A673 (cell line): ENCODE measurements at regions not wholly inside any gene's neighbourhood (a gene's known extent, or its start where the extent isn't known, plus 50 kb on each side); places are given as distances from the start of the nearest gene placed in this dataset.

Experiments
- BruUV-seq: library from RNA; stranded (reverse); fragments of 400-500 nt; replicated peaks from 2 replicates; lab custom pipeline; 2021; lab: Mats Ljungman, UMichigan
- CTCF ChIA-PET: fragments of 300-600 bp; sonication (Branson Sonifier 250); formaldehyde crosslinking; loops from one replicate; lab custom pipeline; 2022; ENCODE audit warnings: antibody characterized with exemption; lab: Charles Lee
- POLR2A ChIA-PET: fragments of 300-600 bp; sonication (Branson Sonifier 250); formaldehyde crosslinking; loops from one replicate; lab custom pipeline; 2022; ENCODE audit warnings: antibody characterized with exemption; ENCODE audit not compliant: low non-redundant PET; lab: Charles Lee
- DNase-seq: peaks from one replicate; pipeline ENCODE4 v3.0.0-alpha.2; 2015; ENCODE audit warnings: low spot score
- H3K27ac ChIP-seq: fragments of 200-600 bp; sonication (generic); 2 replicates; pipeline ENCODE4 v1.5.1; 2016; ENCODE audit warnings: mixed run types, low read depth, mild to moderate bottlenecking, mixed read lengths, antibody characterized with exemption, low read length; ENCODE audit not compliant: poor library complexity, severe bottlenecking
- H3K27me3 ChIP-seq: fragments of 200-600 bp; sonication (generic); replicated peaks from 2 replicates; pipeline ENCODE4 v1.6.1; 2017; ENCODE audit warnings: mixed run types, low read depth, mild to moderate bottlenecking, mixed read lengths, antibody characterized with exemption, low read length; ENCODE audit not compliant: insufficient read depth, poor library complexity
- H3K36me3 ChIP-seq: fragments of 200-600 bp; sonication (generic); 2 replicates; pipeline ENCODE4 v1.6.1; 2016; ENCODE audit warnings: mixed run types, mild to moderate bottlenecking, mixed read lengths, antibody characterized with exemption, low read length; ENCODE audit not compliant: insufficient read depth, poor library complexity, severe bottlenecking
- H3K4me1 ChIP-seq: fragments of 200-600 bp; sonication (generic); 2 replicates; pipeline ENCODE4 v1.6.1; 2017; ENCODE audit warnings: mixed run types, mild to moderate bottlenecking, mixed read lengths, antibody characterized with exemption, low read length; ENCODE audit not compliant: insufficient read depth, poor library complexity, severe bottlenecking
- H3K4me3 ChIP-seq: fragments of 200-600 bp; sonication (generic); 2 replicates; pipeline ENCODE4 v1.5.1; 2016; ENCODE audit warnings: low read depth, mixed run types, mild to moderate bottlenecking, mixed read lengths, low read length; ENCODE audit not compliant: poor library complexity, severe bottlenecking
- H3K9me3 ChIP-seq: fragments of 200-600 bp; sonication (generic); 2 replicates; pipeline ENCODE4 v1.6.1; 2016; ENCODE audit warnings: mixed run types, low read depth, mild to moderate bottlenecking, mixed read lengths, antibody characterized with exemption, low read length; ENCODE audit not compliant: poor library complexity, severe bottlenecking
- CTCF ChIP-seq: fragments of 300-800, 200-600 bp; sonication (generic); conservative IDR thresholded peaks from 2 replicates; pipeline ENCODE4 v1.5.1; 2017; ENCODE audit warnings: low read depth, mild to moderate bottlenecking, antibody characterized with exemption, low read length, moderate library complexity, mixed read lengths
- EZH2 ChIP-seq: fragments of 200-600 bp; sonication (generic); IDR thresholded peaks from 2 replicates; pipeline ENCODE4 v1.6.1; 2017; ENCODE audit warnings: borderline replicate concordance, low read depth, mild to moderate bottlenecking, mixed read lengths, antibody characterized with exemption, low read length; ENCODE audit not compliant: poor library complexity, severe bottlenecking
- intact Hi-C: fragments of 100-400 bp; cut with micrococcal nuclease; formaldehyde crosslinking; loops from one replicate; pipeline ENCODE4 v1.10.0; 2022; ENCODE audit not compliant: unreplicated experiment

- Histone ChIP-seq H3K27me3 (peaks cover 4% of the 10 kb centered on the region), H3K9me3 (no peaks in the 10 kb centered on the region), H3K4me1 (no peaks in the 10 kb centered on the region), H3K4me3 (no peak overlapping the region), H3K36me3 (no peaks in the 10 kb centered on the region), H3K27ac (no peak overlapping the region)
- intact Hi-C loops: loop anchor here (5.0 kb wide), 1 partner anchor 34 kb away; no protein-coding TSS in a partner anchor
- TF ChIP-seq CTCF (no peak), EZH2 (no peak)
- no TSS peak for BruUV-seq
- ChIA-PET CTCF (no interaction called here), POLR2A (no interaction called here)
- no peak for DNase-seq
Observed at GRCh38 chr14:34168656-34169055, 217.8 kb upstream of the EGLN3 start.

GRCh38 chr14:34165847-34166350, 215.0 kb upstream of the EGLN3 start:
- H3K9me3 ChIP-seq: no peaks in the 10 kb centered on the region
- H3K4me3 ChIP-seq: no peak overlapping the region
- H3K36me3 ChIP-seq: no peaks in the 10 kb centered on the region
- POLR2A ChIA-PET: interaction anchor here (0.7 kb wide), 1 partner anchor 1736 kb away, joined by 11 read pairs; no protein-coding TSS in a partner anchor
- H3K27me3 ChIP-seq: peaks cover 4% of the 10 kb centered on the region
- CTCF ChIA-PET: no interaction called here
- BruUV-seq: no TSS peak
- intact Hi-C loops: loop anchor here (5.0 kb wide), 1 partner anchor 36 kb away; no protein-coding TSS in a partner anchor
- no peak for TF ChIP-seq EZH2
- no peak for TF ChIP-seq CTCF
- no peaks in the 10 kb centered on the region for H3K4me1 ChIP-seq
- no peak for DNase-seq
- no peak overlapping the region for H3K27ac ChIP-seq

- ChIA-PET POLR2A (no interaction called here), CTCF (no interaction called here)
- no peaks in the 10 kb centered on the region for H3K9me3 ChIP-seq
- TF ChIP-seq CTCF: no peak
- no peak for TF ChIP-seq EZH2
- H3K4me1 ChIP-seq: no peaks in the 10 kb centered on the region
- no peak for DNase-seq
- H3K27ac ChIP-seq: no peak overlapping the region
- no peaks in the 10 kb centered on the region for H3K36me3 ChIP-seq
- intact Hi-C loops: no loop called here
- peaks cover 4% of the 10 kb centered on the region for H3K27me3 ChIP-seq
- no peak overlapping the region for H3K4me3 ChIP-seq
- BruUV-seq: no TSS peak
Observed at GRCh38 chr14:34164162-34164864, 213.4 kb upstream of the EGLN3 start.
